ENCODE measurements at regions not wholly inside any gene's neighbourhood (a gene's known extent, or its start where the extent isn't known, plus 50 kb on each side); places are given as distances from the start of the nearest gene placed in this dataset.

DNA sequence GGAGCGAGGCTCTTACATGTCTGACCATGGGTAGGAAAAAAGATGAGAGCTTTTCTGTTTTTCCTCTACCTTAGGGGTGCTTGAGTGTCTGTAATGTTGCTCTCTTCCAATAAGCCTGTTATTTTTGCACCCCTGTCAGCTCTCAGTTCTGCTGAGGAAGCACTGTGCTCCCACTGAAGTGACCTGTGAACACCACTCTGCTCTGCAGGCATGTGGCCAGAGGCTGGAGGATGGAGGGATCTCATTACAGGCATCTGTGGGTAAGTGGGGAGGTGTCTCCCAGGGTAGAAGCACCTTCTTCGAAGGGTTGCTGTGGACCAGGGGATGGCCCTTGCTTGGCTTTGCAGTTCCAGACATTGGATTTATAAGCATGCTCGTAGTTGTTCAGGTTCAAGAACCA is 56.8 kb upstream of the RBM15 start:
- Histone ChIP-seq H2BK15ac (ENCODE audit: low read length) (no peak overlapping the region), H3K79me1 (ENCODE audit: low read depth, low read length) (no peaks in the 10 kb centered on the region), H3K27ac (ENCODE audit: low read depth, low read length) (no peak overlapping the region), H4K5ac (ENCODE audit: insufficient read length, low read depth, low read length) (no peak overlapping the region), H2BK12ac (ENCODE audit: low read depth, low read length) (no peak overlapping the region), H2BK120ac (replicated peaks; ENCODE audit: low read depth, low read length) (no peak overlapping the region), H3K36me3 (ENCODE audit: control insufficient read depth in 2 of 4, insufficient read depth in 4 of 4, low read length in 3 of 4) (no peaks in the 10 kb centered on the region; a peak in 2 of 8 replicates), H3K9ac (replicated peaks in 1 of 4; ENCODE audit: extremely low read depth in 1 of 4, low read depth in 3 of 4, low read length in 3 of 4) (no peak overlapping the region), H2BK20ac (ENCODE audit: low read length) (no peak overlapping the region), H3K4ac (replicated peaks; ENCODE audit: insufficient read length, low read depth, low read length) (no peak overlapping the region), H3K23ac (ENCODE audit: insufficient read length) (no peak overlapping the region), H3K9me3 (ENCODE audit: insufficient read depth in 2 of 2, low read depth in 1 of 2, low read length in 1 of 2) (no peaks in the 10 kb centered on the region), H3K56ac (replicated peaks; ENCODE audit: insufficient read length, low read depth, low read length) (no peak overlapping the region), H2BK5ac (ENCODE audit: low read depth, low read length) (no peak overlapping the region), H4K8ac (ENCODE audit: extremely low read depth, insufficient read depth, low read length) (no peak overlapping the region), H3K4me3 (ENCODE audit: extremely low read depth in 1 of 4, insufficient read depth in 2 of 4, low read depth in 3 of 4, low read length in 4 of 4) (no peak overlapping the region), H3K4me2 (ENCODE audit: insufficient read depth in 1 of 2, low read depth in 2 of 2, low read length in 2 of 2) (no peak overlapping the region), H2AFZ (ENCODE audit: low read length) (no peak overlapping the region), H3K23me2 (ENCODE audit: low read depth, low read length) (no peaks in the 10 kb centered on the region), H4K20me1 (replicated peaks in 1 of 2; ENCODE audit: control insufficient read depth in 1 of 2, insufficient read depth in 2 of 2, low read length in 2 of 2) (no peaks in the 10 kb centered on the region), H3K79me2 (ENCODE audit: control insufficient read depth in 1 of 2, insufficient read depth in 2 of 2, low read length in 2 of 2) (no peaks in the 10 kb centered on the region), H3K14ac (ENCODE audit: insufficient read length) (no peak overlapping the region), H3K27me3 (replicated peaks in 1 of 4; ENCODE audit: control insufficient read depth in 3 of 4, extremely low read depth in 1 of 4, insufficient read depth in 3 of 4, low read length in 3 of 4) (no peaks in the 10 kb centered on the region), H4K91ac (replicated peaks; ENCODE audit: insufficient read length, low read length) (no peak overlapping the region), H3K4me1 (replicated peaks in 1 of 4; ENCODE audit: control insufficient read depth in 3 of 4, insufficient read depth in 4 of 4, low read length in 3 of 4) (peaks cover 0 to 3% (median 0%) of the 10 kb centered on the region in 4 experiments; a peak in 2 of 7 replicates), H2AK5ac (ENCODE audit: low read depth, low read length) (no peak overlapping the region), H3K18ac (ENCODE audit: extremely low read depth, low read length) (no peak overlapping the region)
- DNase-seq (ENCODE audit: low read depth in 1 of 2, low spot score in 2 of 2) (no peak), FAIRE-seq (no peak)
- WGBS, 2 experiments (ENCODE audit: extremely low coverage in 1 of 2, insufficient coverage in 1 of 2, insufficient read length in 1 of 2, insufficient replicate concordance in 2 of 2, low coverage in 1 of 2, low lambda C conversion rate in 2 of 2, missing lambda C conversion rate in 1 of 2): 84% methylated on average over 3 of the region's 3 CpGs; no CpG with 5 or more reads in 1 of the 2 experiments
- ChIA-PET CTCF (ENCODE audit: partially characterized antibody) (interaction anchor here (1.0 to 5.4 kb wide), 4 partner anchors 30 to 178 kb away, joined by 3 to 23 read pairs (median 4); no protein-coding TSS in a partner anchor), POLR2A (ENCODE audit: partially characterized antibody) (interaction anchor here (1.4 kb wide), 1 partner anchor 58 kb away, joined by 3 read pairs; no protein-coding TSS in a partner anchor)
- TF ChIP-seq POLR2AphosphoS5 (IDR thresholded peaks at IDR 0.05; ENCODE audit: low read depth, low read length) (no peak), CHD1 (IDR thresholded peaks at IDR 0.05; ENCODE audit: low read depth, low read length) (no peak), GABPA (IDR thresholded peaks at IDR 0.05; ENCODE audit: borderline replicate concordance, insufficient read depth, low read length) (no peak), TAF7 (optimal IDR thresholded peaks at IDR 0.05; ENCODE audit: borderline replicate concordance, low read depth, low read length) (no peak), HDAC2 (IDR thresholded peaks at IDR 0.05; ENCODE audit: borderline replicate concordance in 1 of 2, low read depth in 2 of 2, low read length in 2 of 2) (no peak), POLR2A (IDR thresholded peaks at IDR 0.05; ENCODE audit: control extremely low read depth in 1 of 2, low read depth in 2 of 2, low read length in 2 of 2) (no peak), TCF12 (IDR thresholded peaks at IDR 0.05; ENCODE audit: low read depth, low read length) (no peak), PHF8 (conservative IDR thresholded peaks at IDR 0.05; ENCODE audit: low read depth, low read length) (no peak), SUZ12 (IDR thresholded peaks at IDR 0.05; ENCODE audit: low read length) (no peak)

All from H1 (cell line).